ENCODE measurements at regions not wholly inside any gene's neighbourhood (a gene's known extent, or its start where the extent isn't known, plus 50 kb on each side); places are given as distances from the start of the nearest gene placed in this dataset.

DNA sequence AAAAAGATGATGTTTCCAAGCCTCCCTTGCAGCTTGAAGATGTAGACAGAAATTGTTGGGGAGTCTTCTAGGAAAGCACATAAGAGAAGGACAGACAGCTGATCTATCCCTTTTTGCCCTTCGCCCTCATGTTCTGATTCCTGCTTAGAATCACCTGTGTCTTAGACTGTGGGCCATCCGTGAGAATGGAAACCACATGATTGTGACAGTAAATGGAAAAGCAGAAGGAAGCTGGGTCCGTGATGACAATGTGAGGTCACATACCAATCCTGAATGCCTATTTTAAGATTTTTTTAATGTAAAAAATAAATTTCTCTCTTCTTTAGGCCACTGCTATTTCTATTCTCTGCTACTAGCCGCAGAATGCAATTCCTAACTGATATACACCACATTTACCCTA lies 67.7 kb upstream of the C1orf87 start:
- no peak for TF ChIP-seq CTCF (IDR thresholded peaks at IDR 0.05; ENCODE audit: insufficient read depth, low read length, poor library complexity, severe bottlenecking)
- TF ChIP-seq EZH2phosphoT487 (conservative IDR thresholded peaks at IDR 0.05; ENCODE audit: low read length) = no peak

Data from SU-DHL-6 (cell line).